ENCODE measurements at regions not wholly inside any gene's neighbourhood (a gene's known extent, or its start where the extent isn't known, plus 50 kb on each side); places are given as distances from the start of the nearest gene placed in this dataset.
"Not testable (repeated sequence)": the region's sequence is repeated elsewhere in the genome, so short reads cannot be mapped to it uniquely, and the experiment has no call there.

GRCh38 chr18:71374294-71375000 is 1085.6 kb downstream of the SOCS6 start:
- no peak for TF ChIP-seq CTCF (IDR thresholded peaks at IDR 0.05; ENCODE audit: control insufficient read depth, extremely low read depth, insufficient read depth)
- H3K4me3 ChIP-seq (ENCODE audit: low read depth, low read length): no peak overlapping the region
- no peak for DNase-seq (ENCODE audit: low read depth)

GRCh38 chr18:71371951-71372605 is 1083.2 kb downstream of the SOCS6 start:
- DNase-seq (ENCODE audit: low read depth): peak; percentile 8
- TF ChIP-seq CTCF (IDR thresholded peaks at IDR 0.05; ENCODE audit: control insufficient read depth, extremely low read depth, insufficient read depth): no peak
- H3K4me3 ChIP-seq (ENCODE audit: low read depth, low read length): no peak overlapping the region

- no peak for DNase-seq (ENCODE audit: low read depth)
- no peak overlapping the region for H3K4me3 ChIP-seq (ENCODE audit: low read depth, low read length)
- no peak for TF ChIP-seq CTCF (IDR thresholded peaks at IDR 0.05; ENCODE audit: control insufficient read depth, extremely low read depth, insufficient read depth)
Observed at GRCh38 chr18:71370671-71371445, 1082.0 kb downstream of the SOCS6 start.

GRCh38 chr18:71370095-71370494 is 1081.2 kb downstream of the SOCS6 start:
- no peak for TF ChIP-seq CTCF (IDR thresholded peaks at IDR 0.05; ENCODE audit: control insufficient read depth, extremely low read depth, insufficient read depth)
- H3K4me3 ChIP-seq (ENCODE audit: low read depth, low read length): no peak overlapping the region
- no peak for DNase-seq (ENCODE audit: low read depth)

- no peak for DNase-seq (ENCODE audit: low read depth)
- no peak overlapping the region for H3K4me3 ChIP-seq (ENCODE audit: low read depth, low read length)
- TF ChIP-seq CTCF (IDR thresholded peaks at IDR 0.05; ENCODE audit: control insufficient read depth, extremely low read depth, insufficient read depth): no peak
Observed at GRCh38 chr18:71362140-71362539, 1073.3 kb downstream of the SOCS6 start.

- not testable (repeated sequence) for H3K4me3 ChIP-seq (ENCODE audit: low read depth, low read length); DNase-seq (ENCODE audit: low read depth)
Observed at GRCh38 chr18:71355599-71355998, 1066.8 kb downstream of the SOCS6 start.

GRCh38 chr18:71352618-71353017 is 1063.8 kb downstream of the SOCS6 start:
- DNase-seq (ENCODE audit: low read depth): no peak
- H3K4me3 ChIP-seq (ENCODE audit: low read depth, low read length): no peak overlapping the region
- no peak for TF ChIP-seq CTCF (IDR thresholded peaks at IDR 0.05; ENCODE audit: control insufficient read depth, extremely low read depth, insufficient read depth)
